HepG2 (cell line): ENCODE measurements at regions not wholly inside any gene's neighbourhood (a gene's known extent, or its start where the extent isn't known, plus 50 kb on each side); places are given as distances from the start of the nearest gene placed in this dataset.

ENCODE experiments used
- CTCF ChIP-seq: sonication (generic); formaldehyde crosslinking; IDR thresholded peaks from 2 replicates; pipeline ENCODE4 v1.5.0; 2020; ENCODE audit warnings: mild to moderate bottlenecking, missing genetic modification reagents, moderate library complexity
- EP300 ChIP-seq, 3 experiments: sonication (generic) in 1 of 3; formaldehyde crosslinking in 1 of 3; IDR thresholded peaks; 2 replicates each; pipeline versions ENCODE4 v1.5.1 to v1.6.1; 2011 to 2020; ENCODE audit warnings: low read depth in 2 of 3, low read length in 2 of 3, borderline replicate concordance in 1 of 3, improper control_type of control experiment in 1 of 3, mild to moderate bottlenecking in 1 of 3, missing genetic modification reagents in 1 of 3, moderate library complexity in 1 of 3
- EZH2 ChIP-seq: conservative IDR thresholded peaks from 2 replicates; pipeline ENCODE4 v1.6.1; 2012; ENCODE audit warnings: mild to moderate bottlenecking, low read depth, low read length, moderate library complexity
- FIP1L1 ChIP-seq: fragments of 200-400 bp; formaldehyde crosslinking; IDR thresholded peaks from 2 replicates; pipeline ENCODE4 v1.6.1; 2018; ENCODE audit warnings: low read depth, mild to moderate bottlenecking, low read length, moderate library complexity, borderline replicate concordance; ENCODE audit not compliant: insufficient read depth
- HMG20B ChIP-seq: conservative IDR thresholded peaks from 2 replicates; pipeline ENCODE4 v1.6.1; 2016; ENCODE audit warnings: missing genetic modification reagents, missing compliant biosample characterization
- POLR2A ChIP-seq, 2 experiments: IDR thresholded peaks; 2 replicates each; pipeline ENCODE4 v1.6.1; 2011; ENCODE audit warnings: low read depth in 2 of 2, low read length in 2 of 2, mild to moderate bottlenecking in 1 of 2, moderate library complexity in 1 of 2; ENCODE audit not compliant: insufficient read depth in 1 of 2
- ZKSCAN1 ChIP-seq: fragments of 150-350 bp; IDR thresholded peaks from 2 replicates; pipeline ENCODE4 v1.6.1; 2014; ENCODE audit warnings: low read length
- ZNF121 ChIP-seq: sonication (generic); formaldehyde crosslinking; IDR thresholded peaks from 2 replicates; pipeline ENCODE4 v1.5.0; 2020; ENCODE audit warnings: mild to moderate bottlenecking, missing genetic modification reagents
- ZNF407 ChIP-seq: sonication (generic); formaldehyde crosslinking; IDR thresholded peaks from one replicate; pipeline ENCODE4 v1.5.1; 2020; ENCODE audit warnings: mild to moderate bottlenecking, missing genetic modification reagents; ENCODE audit errors: not compliant biosample characterization
- ZNF558 ChIP-seq: sonication (generic); formaldehyde crosslinking; IDR thresholded peaks from 2 replicates; pipeline ENCODE4 v1.9.0; 2022; ENCODE audit warnings: mild to moderate bottlenecking, missing genetic modification reagents, borderline replicate concordance
- ZNF660 ChIP-seq: sonication (generic); formaldehyde crosslinking; IDR thresholded peaks from 2 replicates; pipeline ENCODE4 v1.5.1; 2020; ENCODE audit warnings: mild to moderate bottlenecking, low read depth, missing genetic modification reagents, borderline replicate concordance

GRCh38 chr20:50323777-50324775 lies 133.4 kb downstream of the CEBPB start:
- TF ChIP-seq ZNF407 (CRISPR knock-in tag), result no peak
- TF ChIP-seq ZKSCAN1, result no peak
- no peak for TF ChIP-seq POLR2A (IDR thresholded peaks at IDR 0.05; ENCODE audit: insufficient read depth in 1 of 2, low read depth in 2 of 2, low read length in 2 of 2)
- no peak for TF ChIP-seq HMG20B
- TF ChIP-seq ZNF558, result no peak
- no peak for TF ChIP-seq FIP1L1
- TF ChIP-seq CTCF (CRISPR knock-in tag), result no peak
- no peak for TF ChIP-seq ZNF121 (CRISPR knock-in tag)
- TF ChIP-seq ZNF660, result no peak
- no peak for TF ChIP-seq EP300 (IDR thresholded peaks at IDR 0.05; ENCODE audit: low read depth in 2 of 2, low read length in 2 of 2)
- TF ChIP-seq EP300 (CRISPR knock-in tag; IDR thresholded peaks at IDR 0.05; ENCODE audit: borderline replicate concordance), result no peak
- no peak for TF ChIP-seq EZH2
